Prostate gland (tissue), 2 donors: ENCODE measurements at regions not wholly inside any gene's neighbourhood (a gene's known extent, or its start where the extent isn't known, plus 50 kb on each side); places are given as distances from the start of the nearest gene placed in this dataset.

Experiments used
- DNase-seq: peaks from one replicate; pipeline ENCODE4 v3.0.0-alpha.2; 2019; ENCODE audit warnings: low spot score
- H3K27ac ChIP-seq, 2 donors: fragments of 200-600 bp; sonication (generic); 2 replicates each; pipeline ENCODE4 v1.5.1; 2017 to 2019
- H3K27me3 ChIP-seq: fragments of 200-600 bp; sonication (generic); replicated peaks from 2 replicates; pipeline ENCODE4 v1.5.1; 2019; ENCODE audit not compliant: insufficient read depth
- H3K36me3 ChIP-seq, 2 donors: fragments of 200-600 bp; sonication (generic); 1 replicate in 1 of 2; 2 replicates in 1 of 2; pipeline versions ENCODE4 v1.5.1 to v1.8.1; 2017 to 2019
- H3K4me1 ChIP-seq: fragments of 200-600 bp; sonication (generic); replicated peaks from 2 replicates; pipeline ENCODE4 v1.5.1; 2019
- H3K4me3 ChIP-seq, 2 donors: fragments of 200-600 bp; sonication (generic); 2 replicates each; pipeline ENCODE4 v1.5.1; 2017 to 2019
- H3K9me3 ChIP-seq: fragments of 200-600 bp; sonication (generic); 2 replicates; pipeline ENCODE4 v1.5.1; 2017
- CTCF ChIP-seq, 4 experiments: fragments of 200-600 bp in 2 of 4; fragments of 450-650 bp in 2 of 4; sonication (generic) in 2 of 4; IDR thresholded peaks; 1 replicate in 3 of 4; 2 replicates in 1 of 4; pipeline ENCODE4 v1.5.1; 2016 to 2019; ENCODE audit warnings: antibody characterized with exemption in 4 of 4, mild to moderate bottlenecking in 2 of 4, moderate library complexity in 2 of 4
- POLR2A ChIP-seq: fragments of 450-650 bp; IDR thresholded peaks from one replicate; pipeline ENCODE4 v1.6.1; 2016; ENCODE audit warnings: antibody characterized with exemption, mild to moderate bottlenecking
- POLR2AphosphoS5 ChIP-seq: sonication (generic); formaldehyde crosslinking; IDR thresholded peaks from one replicate; pipeline ENCODE4 v1.6.1; 2017; ENCODE audit warnings: antibody characterized with exemption
- WGBS: methylation state at CpG from one replicate; pipeline ENCODE4 v1.1.5; 2018; 5-methylcytosine and 5-hydroxymethylcytosine counted together
- intact Hi-C: fragments of 100-400 bp; cut with DNase I; formaldehyde crosslinking; loops from one replicate; pipeline ENCODE4 v1.14.2; 2022
- small RNA-seq, 2 donors: library from RNA; depleted of rRNA; stranded (forward); fragments of <200 nt; gene quantifications; one replicate each; pipeline ENCODE3, GENCODE V24; 2016

- Histone ChIP-seq H3K27ac (no peak overlapping the region), H3K9me3 (no peaks in the 10 kb centered on the region), H3K4me1 (no peaks in the 10 kb centered on the region), H3K27me3 (no peaks in the 10 kb centered on the region), H3K36me3 (no peaks in the 10 kb centered on the region), H3K4me3 (no peak overlapping the region)
- TF ChIP-seq POLR2AphosphoS5, result no peak
- no peak for TF ChIP-seq POLR2A
- TF ChIP-seq CTCF (IDR thresholded peaks at IDR 0.05), result no peak
- intact Hi-C loops, result no loop called here
- 81% methylated on average over 4 of the region's 4 CpGs for WGBS
- no peak for DNase-seq
Measured at GRCh38 chr3:178480795-178481194, 55.4 kb upstream of the KCNMB2 start.

DNA sequence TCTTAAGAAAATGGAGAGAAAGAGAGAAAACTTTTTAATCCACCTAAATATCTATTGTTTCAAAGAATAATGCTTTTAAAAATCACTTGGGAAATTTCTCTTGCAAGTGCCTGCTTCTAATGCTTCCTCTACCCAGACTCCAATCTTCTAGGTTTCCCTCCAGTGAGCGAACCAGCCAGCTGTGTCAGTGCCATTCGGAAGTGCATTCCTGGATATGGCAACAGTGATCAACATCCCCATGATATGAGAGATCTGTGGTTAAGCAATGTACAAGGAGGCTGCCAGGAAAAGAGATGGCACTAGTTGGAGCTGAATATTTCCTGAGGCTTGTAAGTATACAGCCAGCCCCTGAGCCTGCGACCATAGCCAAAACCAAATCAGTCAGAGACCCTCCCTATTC lies 53.3 kb upstream of the KCNMB2 start:
- 84% methylated on average over 3 of the region's 3 CpGs for WGBS
- intact Hi-C loops, result no loop called here
- no peak overlapping the region for H3K27ac ChIP-seq
- H3K36me3 ChIP-seq, result no peaks in the 10 kb centered on the region
- TF ChIP-seq POLR2A, result no peak
- TF ChIP-seq POLR2AphosphoS5, result no peak
- no peak for TF ChIP-seq CTCF (IDR thresholded peaks at IDR 0.05)
- H3K9me3 ChIP-seq, result no peaks in the 10 kb centered on the region
- H3K4me3 ChIP-seq, result no peak overlapping the region
- no peaks in the 10 kb centered on the region for H3K27me3 ChIP-seq
- no peak for DNase-seq
- H3K4me1 ChIP-seq, result no peaks in the 10 kb centered on the region

- Histone ChIP-seq H3K27me3 (no peaks in the 10 kb centered on the region), H3K4me1 (no peaks in the 10 kb centered on the region), H3K27ac (no peak overlapping the region), H3K36me3 (no peaks in the 10 kb centered on the region), H3K4me3 (no peak overlapping the region), H3K9me3 (no peaks in the 10 kb centered on the region)
- no peak for DNase-seq
- 89% methylated on average over 2 of the region's 2 CpGs for WGBS
- intact Hi-C loops, result no loop called here
- no peak for TF ChIP-seq POLR2AphosphoS5
- no peak for TF ChIP-seq POLR2A
- TF ChIP-seq CTCF (IDR thresholded peaks at IDR 0.05), result no peak
Measured at GRCh38 chr3:178483704-178484103, 52.5 kb upstream of the KCNMB2 start.

- Histone ChIP-seq H3K27ac (no peak overlapping the region), H3K4me1 (no peaks in the 10 kb centered on the region), H3K36me3 (no peaks in the 10 kb centered on the region), H3K9me3 (no peaks in the 10 kb centered on the region), H3K4me3 (no peak overlapping the region), H3K27me3 (no peaks in the 10 kb centered on the region)
- intact Hi-C loops, result no loop called here
- WGBS, result 69% methylated on average over 4 of the region's 4 CpGs
- no peak for TF ChIP-seq POLR2A
- TF ChIP-seq POLR2AphosphoS5, result no peak
- TF ChIP-seq CTCF (IDR thresholded peaks at IDR 0.05), result no peak
- DNase-seq, result no peak
Measured at GRCh38 chr3:178485756-178486155, 50.5 kb upstream of the KCNMB2 start.

Small RNA genes lying in the stretch of these regions (small RNA-seq; reads per million reads assigned to genes)
- 0 reads per million in 2 donors for gene RF00425
- 0 reads per million in 2 donors for gene RN7SKP52
- gene RNA5SP148, result 0 reads per million in 2 donors
- 0 reads per million in 2 donors for gene RNU6-1120P
